ENCODE measurements at regions not wholly inside any gene's neighbourhood (a gene's known extent, or its start where the extent isn't known, plus 50 kb on each side); places are given as distances from the start of the nearest gene placed in this dataset.

GRCh38 chr18:49691177-49691608 is 122.1 kb downstream of the ACAA2 start:
- BruUV-seq (replicated peaks): no TSS peak
- Histone ChIP-seq H2AFZ (ENCODE audit: low read depth, low read length) (no peak overlapping the region), H3K36me3 (ENCODE audit: control insufficient read depth in 2 of 2, extremely low read depth in 1 of 2, insufficient read depth in 2 of 2, low read length in 2 of 2) (no peaks in the 10 kb centered on the region), H3K4me2 (ENCODE audit: insufficient read depth, low read length) (peak overlapping the region; percentile 77), H3K9ac (replicated peaks; ENCODE audit: extremely low read depth, insufficient read depth, low read length) (peak overlapping the region; percentile 84), H3K4me1 (ENCODE audit: control insufficient read depth, extremely low read depth, insufficient read depth, low read length) (peaks cover 43% of the 10 kb centered on the region), H4K20me1 (replicated peaks; ENCODE audit: control insufficient read depth, extremely low read depth, insufficient read depth, low read length) (no peaks in the 10 kb centered on the region), H3K9me3 (replicated peaks; ENCODE audit: control insufficient read depth, insufficient read depth, low read length) (no peaks in the 10 kb centered on the region), H3K9me1 (replicated peaks; ENCODE audit: control insufficient read depth, extremely low read depth, insufficient read depth, low read length) (no peaks in the 10 kb centered on the region), H3K27ac (ENCODE audit: insufficient read depth, low read depth, low read length) (peak overlapping the region; percentile 97), H3K79me2 (ENCODE audit: control insufficient read depth, insufficient read depth, low read length) (no peaks in the 10 kb centered on the region), H3K27me3 (ENCODE audit: control insufficient read depth in 2 of 2, insufficient read depth in 2 of 2, low read length in 2 of 2) (no peaks in the 10 kb centered on the region), H3K4me3 (replicated peaks in 1 of 3; ENCODE audit: insufficient read depth in 1 of 3, low read depth in 1 of 3, low read length in 3 of 3) (peak overlapping the region in 1 of 3 experiments; percentile 34)
- TF ChIP-seq JUN (IDR thresholded peaks at IDR 0.05; ENCODE audit: borderline replicate concordance, insufficient read depth, insufficient read length, low read depth) (peak; percentile 63), FOS (IDR thresholded peaks at IDR 0.05; ENCODE audit: borderline replicate concordance, insufficient read depth, low read length) (peak; percentile 98), GATA2 (IDR thresholded peaks at IDR 0.05; ENCODE audit: insufficient read depth, insufficient read length, low read depth, low read length) (peak; percentile 100), POLR2A (IDR thresholded peaks at IDR 0.05; ENCODE audit: low read depth, low read length) (peak; percentile 38), MAX (IDR thresholded peaks at IDR 0.05; ENCODE audit: insufficient read depth, insufficient read length) (no peak), CTCF (IDR thresholded peaks at IDR 0.05; ENCODE audit: extremely low read depth in 1 of 2, insufficient read depth in 1 of 2, low read depth in 1 of 2, low read length in 2 of 2) (no peak), MYC (IDR thresholded peaks at IDR 0.05; ENCODE audit: low read depth, low read length) (no peak), POLR2AphosphoS5 (IDR thresholded peaks at IDR 0.05; ENCODE audit: insufficient read depth, low read depth, low read length) (peak; percentile 89), EZH2 (IDR thresholded peaks at IDR 0.05; ENCODE audit: borderline replicate concordance, low read depth, low read length, severe bottlenecking) (no peak)
- intact Hi-C loops (cut with micrococcal nuclease) (loop anchor here (1.0 kb wide), 1 partner anchor 35 kb away; no protein-coding TSS in a partner anchor), dilution Hi-C loops (cut with MboI; ENCODE audit: extremely low pct_ligation_motif_present, low sequenced_read_pairs) (no loop called here)
- POLR2A ChIA-PET: interaction anchor here (0.6 kb wide), 1 partner anchor 128 kb away, joined by 3 read pairs; no protein-coding TSS in a partner anchor
- FAIRE-seq (peak; percentile 95), DNase-seq (ENCODE audit: low read depth, low spot score) (peak; percentile 76)
- CTCF ChIA-PET: interaction anchor here (0.6 to 1.9 kb wide), 4 partner anchors 11 to 167 kb away, joined by 3 to 8 read pairs (median 5); no protein-coding TSS in a partner anchor
